ENCODE measurements at regions not wholly inside any gene's neighbourhood (a gene's known extent, or its start where the extent isn't known, plus 50 kb on each side); places are given as distances from the start of the nearest gene placed in this dataset.

GRCh38 chr3:132218817-132219755, 98.1 kb upstream of the ACP3 start:
- Histone ChIP-seq H3K36me3 (replicated peaks in 1 of 2) (no peaks in the 10 kb centered on the region), H3K4me3 (no peak overlapping the region), H3K9me3 (replicated peaks in 1 of 3) (no peaks in the 10 kb centered on the region), H3K4me1 (replicated peaks in 1 of 2) (peaks cover 0 to 8% of the 10 kb centered on the region in 2 donors), H3K27me3 (no peaks in the 10 kb centered on the region), H3K27ac (no peak overlapping the region)
- intact Hi-C loops (cut with DNase I): no loop called here
- no peak for DNase-seq
- 55 to 60% (median 59%) methylated on average over 3 of the region's 3 CpGs for WGBS, 4 donors
- TF ChIP-seq CTCF (IDR thresholded peaks at IDR 0.05): no peak
- no peak for TF ChIP-seq POLR2A (IDR thresholded peaks at IDR 0.05)

GRCh38 chr3:132220986-132221385, 96.2 kb upstream of the ACP3 start:
- Histone ChIP-seq H3K9me3 (replicated peaks in 1 of 3) (no peaks in the 10 kb centered on the region), H3K27ac (no peak overlapping the region), H3K4me1 (replicated peaks in 1 of 2) (peaks cover 0 to 8% of the 10 kb centered on the region in 2 donors), H3K27me3 (no peaks in the 10 kb centered on the region), H3K36me3 (replicated peaks in 1 of 2) (no peaks in the 10 kb centered on the region), H3K4me3 (no peak overlapping the region)
- intact Hi-C loops (cut with DNase I): no loop called here
- DNase-seq: no peak
- WGBS, 4 donors: 80 to 92% (median 89%) methylated on average over 4 of the region's 4 CpGs
- TF ChIP-seq POLR2A (IDR thresholded peaks at IDR 0.05): no peak
- TF ChIP-seq CTCF (IDR thresholded peaks at IDR 0.05): no peak

- intact Hi-C loops (cut with DNase I): no loop called here
Observed at GRCh38 chr3:132222868-132223538, 94.2 kb upstream of the ACP3 start.

More at GRCh38 chr3:132222868-132223538, 94.2 kb upstream of the ACP3 start:
- Histone ChIP-seq H3K9me3 (replicated peaks in 1 of 3) (no peaks in the 10 kb centered on the region), H3K27ac (no peak overlapping the region), H3K27me3 (no peaks in the 10 kb centered on the region), H3K4me3 (no peak overlapping the region), H3K4me1 (replicated peaks in 1 of 2) (peaks cover 0 to 8% of the 10 kb centered on the region in 2 donors), H3K36me3 (replicated peaks in 1 of 2) (no peaks in the 10 kb centered on the region)
- 51 to 62% (median 55%) methylated on average over 6 of the region's 6 CpGs for WGBS, 4 donors
- peak; percentile 28 to 72 (median 55) for DNase-seq
- TF ChIP-seq CTCF (IDR thresholded peaks at IDR 0.05) (no peak), POLR2A (IDR thresholded peaks at IDR 0.05) (no peak)

All from adrenal gland (tissue), 9 donors.